EH (cell line): ENCODE measurements at regions not wholly inside any gene's neighbourhood (a gene's known extent, or its start where the extent isn't known, plus 50 kb on each side); places are given as distances from the start of the nearest gene placed in this dataset.
"Not testable (repeated sequence)": the region's sequence is repeated elsewhere in the genome, so short reads cannot be mapped to it uniquely, and the experiment has no call there.

ENCODE experiments used
- DNase-seq: peaks from one replicate; pipeline ENCODE4 v3.0.0-alpha.2; 2015; ENCODE audit warnings: low read depth

DNA sequence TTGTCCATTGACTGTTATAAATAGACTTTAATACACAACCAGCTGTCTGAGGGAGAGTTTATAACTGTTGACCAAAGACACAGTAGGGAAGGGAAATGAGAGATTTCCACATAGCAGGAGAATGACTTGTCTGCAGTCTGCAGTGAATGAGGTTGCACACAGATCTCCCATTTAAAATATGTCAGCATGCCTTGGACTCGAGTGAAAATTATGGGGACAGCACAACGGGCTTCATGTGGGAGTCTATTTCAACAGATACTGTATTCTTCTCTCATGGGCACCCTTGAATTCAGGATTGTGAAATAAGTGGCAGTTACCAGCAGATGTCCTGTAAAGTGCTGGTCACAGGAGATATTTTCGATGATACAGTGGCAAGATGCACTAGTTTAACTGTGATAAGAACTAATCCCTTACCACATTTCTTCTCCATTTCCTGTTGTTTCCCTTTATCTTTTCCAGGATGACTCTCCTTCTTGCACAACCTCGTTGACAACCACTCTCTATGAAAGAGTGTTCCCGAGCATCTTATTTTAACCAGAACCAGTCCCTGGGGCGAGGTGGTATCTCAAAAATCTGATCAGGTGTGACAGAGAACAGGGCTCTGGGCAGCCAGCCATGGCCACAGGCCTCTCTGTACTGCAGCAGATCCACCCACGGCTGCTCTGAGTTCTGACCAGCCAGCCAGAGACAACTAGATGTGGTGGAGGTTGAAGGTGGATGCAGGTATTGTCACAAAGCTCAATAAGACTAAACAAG lies 51.5 kb upstream of the MAP3K1 start:
- DNase-seq: peak; percentile 85

DNA sequence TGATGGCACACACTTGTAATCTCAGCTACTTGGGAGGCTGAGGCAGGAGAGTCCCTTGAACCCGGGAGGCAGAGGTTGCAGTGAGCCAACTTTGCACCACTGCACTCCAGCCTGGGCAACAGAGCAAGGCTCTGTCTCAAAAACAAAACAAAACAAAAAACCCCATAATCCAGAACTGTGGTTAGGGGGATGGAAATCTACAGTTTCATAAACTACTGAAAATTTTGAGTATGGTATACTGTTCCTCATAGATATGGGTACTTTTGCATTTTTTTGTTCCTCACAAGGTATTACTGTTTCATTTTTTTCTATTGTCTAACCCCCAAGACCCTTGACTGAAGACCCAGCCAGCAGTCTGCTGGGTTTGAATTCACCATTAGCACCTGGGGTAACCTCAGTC lies 52.2 kb upstream of the MAP3K1 start:
- no peak for DNase-seq

DNA sequence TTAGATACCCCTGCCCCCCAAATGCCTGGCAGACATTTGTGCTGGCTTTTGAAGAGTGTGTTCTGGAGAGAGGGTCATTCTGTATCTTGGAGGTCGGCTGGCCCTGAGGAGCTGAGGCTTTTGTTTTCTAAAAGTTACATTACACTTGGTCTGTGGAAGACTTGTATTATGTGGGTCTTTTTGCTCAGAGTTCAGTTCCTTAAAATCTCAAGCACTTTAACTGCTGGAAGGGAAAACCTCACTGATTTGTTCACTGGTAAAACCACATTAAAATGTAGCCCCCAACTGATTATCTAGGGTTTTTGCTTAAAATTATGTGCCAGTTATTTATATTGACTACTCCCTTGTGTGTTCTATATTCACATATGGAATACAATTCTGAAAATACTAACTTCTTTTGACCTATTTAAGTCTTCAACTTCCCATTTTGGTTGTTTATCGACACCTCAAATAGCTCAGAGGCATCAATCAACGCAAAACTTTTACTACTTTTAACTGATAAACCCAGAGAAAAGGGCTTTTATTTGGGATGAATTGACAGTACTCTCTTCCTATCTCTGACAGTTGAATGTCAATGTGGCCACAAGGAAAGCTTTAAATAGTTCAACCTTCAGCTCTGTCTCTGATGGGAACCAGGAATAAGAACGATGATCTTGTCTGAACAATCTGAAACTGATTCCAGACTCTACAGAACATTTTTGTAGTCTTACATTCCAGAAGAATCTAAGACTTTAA lies 54.0 kb upstream of the MAP3K1 start:
- DNase-seq: no peak

- DNase-seq: no peak
Measured at GRCh38 chr5:56760723-56761122, 54.6 kb upstream of the MAP3K1 start.

GRCh38 chr5:56759521-56760216 lies 55.7 kb upstream of the MAP3K1 start:
- no peak for DNase-seq

GRCh38 chr5:56757077-56757476 lies 58.3 kb upstream of the MAP3K1 start:
- peak; percentile 86 for DNase-seq

DNA sequence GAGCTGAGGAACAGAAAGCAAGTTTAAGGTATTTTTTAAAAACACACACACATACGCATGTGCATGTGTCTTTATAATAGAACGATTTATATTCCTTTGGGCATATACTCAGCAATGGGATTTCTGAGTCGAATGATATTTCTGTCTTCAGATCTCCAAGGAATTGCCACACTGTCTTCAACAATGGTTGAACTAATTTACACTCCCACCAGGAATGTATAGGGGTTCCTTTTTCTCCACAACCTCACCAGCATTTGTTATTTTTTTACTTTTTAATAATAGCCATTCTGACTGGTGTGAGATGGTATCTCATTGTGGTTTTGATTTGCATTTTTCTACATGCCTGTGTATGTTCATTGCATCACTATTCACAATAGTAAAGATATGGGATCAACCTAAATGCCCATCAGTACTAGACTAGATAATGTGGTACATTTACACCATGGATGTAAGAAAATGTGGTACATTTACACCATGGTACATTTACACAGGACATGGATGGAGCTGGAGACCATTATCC lies 60.3 kb upstream of the MAP3K1 start:
- DNase-seq: peak; percentile 58

GRCh38 chr5:56753588-56753987 lies 61.8 kb upstream of the MAP3K1 start:
- not testable (repeated sequence) for DNase-seq

DNA sequence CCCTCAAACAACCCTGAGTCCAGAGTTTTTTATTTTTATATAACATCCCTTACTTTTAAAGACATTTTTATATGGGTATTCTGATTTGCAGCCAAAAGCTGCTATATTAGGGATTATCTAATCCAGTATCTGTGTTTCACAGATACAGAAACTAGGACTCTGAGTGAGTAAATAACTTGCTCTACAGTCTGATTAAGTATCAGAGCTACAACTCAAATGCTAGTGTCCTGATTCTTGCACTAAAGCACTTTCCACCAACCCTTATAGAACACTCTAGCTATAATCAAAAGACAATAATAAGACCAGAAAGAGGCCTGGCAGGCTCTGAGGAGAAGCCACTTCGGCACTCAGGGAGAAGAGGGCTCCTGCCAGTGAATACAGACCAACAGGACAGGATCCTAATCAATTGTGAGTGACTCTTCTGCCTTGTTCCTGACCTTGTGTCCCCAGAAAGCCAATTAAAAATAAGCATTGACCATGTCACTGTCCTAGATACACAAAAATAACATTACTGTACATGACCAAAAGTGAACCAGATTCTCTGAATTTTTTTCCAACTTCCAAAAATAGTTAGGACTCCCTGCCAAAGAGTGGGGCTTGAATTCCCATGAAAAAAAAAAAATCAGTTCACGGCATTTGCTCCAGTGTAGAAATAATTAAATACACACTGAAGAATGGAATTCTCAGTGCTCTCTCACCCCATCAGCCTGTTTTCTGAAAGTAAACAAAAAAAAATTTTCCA lies 63.6 kb upstream of the MAP3K1 start:
- peak; percentile 93 for DNase-seq

DNA sequence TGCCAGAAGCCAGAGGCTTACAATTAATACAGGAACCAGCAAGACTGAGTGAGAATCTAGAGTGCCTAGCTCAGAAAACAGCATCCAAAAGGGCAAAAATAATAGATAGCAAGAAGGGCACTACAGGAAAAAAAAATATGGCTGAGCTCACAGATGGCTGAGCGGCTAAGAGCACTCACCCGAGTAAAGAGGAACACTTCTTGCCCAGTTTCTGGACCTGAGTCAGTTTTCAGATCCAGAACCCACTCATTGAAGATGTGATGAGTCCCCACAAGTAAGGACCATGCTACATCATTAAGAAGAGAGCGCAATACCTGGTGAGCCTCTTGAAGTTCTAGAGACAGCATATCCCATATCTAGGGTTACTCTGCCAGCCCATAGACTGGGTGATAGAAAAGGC lies 65.5 kb upstream of the MAP3K1 start:
- no peak for DNase-seq

GRCh38 chr5:56746553-56747339 lies 68.6 kb upstream of the MAP3K1 start:
- no peak for DNase-seq

GRCh38 chr5:56745864-56746263 lies 69.5 kb upstream of the MAP3K1 start:
- no peak for DNase-seq

DNA sequence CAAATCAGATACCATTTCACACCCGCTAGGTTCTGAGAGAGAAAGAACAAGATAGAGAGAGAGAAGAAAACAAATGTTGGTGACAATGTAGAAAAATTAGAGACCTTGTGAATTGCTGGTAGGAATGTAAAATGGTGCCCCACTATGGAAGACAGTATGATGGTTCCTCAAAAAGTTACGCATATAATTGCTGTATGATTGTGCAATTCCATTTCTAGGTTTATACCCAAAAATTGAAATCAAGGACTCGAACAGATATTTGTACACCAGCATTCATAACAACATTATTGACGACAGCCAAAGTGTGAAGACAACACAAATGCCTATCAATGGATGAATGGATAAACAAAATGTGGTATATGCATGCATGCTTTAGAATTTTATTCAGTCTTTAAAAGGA lies 74.5 kb upstream of the MAP3K1 start:
- no peak for DNase-seq

- no peak for DNase-seq
Measured at GRCh38 chr5:56739990-56740389, 75.4 kb upstream of the MAP3K1 start.

GRCh38 chr5:56737951-56738606 lies 77.3 kb upstream of the MAP3K1 start:
- no peak for DNase-seq

DNA sequence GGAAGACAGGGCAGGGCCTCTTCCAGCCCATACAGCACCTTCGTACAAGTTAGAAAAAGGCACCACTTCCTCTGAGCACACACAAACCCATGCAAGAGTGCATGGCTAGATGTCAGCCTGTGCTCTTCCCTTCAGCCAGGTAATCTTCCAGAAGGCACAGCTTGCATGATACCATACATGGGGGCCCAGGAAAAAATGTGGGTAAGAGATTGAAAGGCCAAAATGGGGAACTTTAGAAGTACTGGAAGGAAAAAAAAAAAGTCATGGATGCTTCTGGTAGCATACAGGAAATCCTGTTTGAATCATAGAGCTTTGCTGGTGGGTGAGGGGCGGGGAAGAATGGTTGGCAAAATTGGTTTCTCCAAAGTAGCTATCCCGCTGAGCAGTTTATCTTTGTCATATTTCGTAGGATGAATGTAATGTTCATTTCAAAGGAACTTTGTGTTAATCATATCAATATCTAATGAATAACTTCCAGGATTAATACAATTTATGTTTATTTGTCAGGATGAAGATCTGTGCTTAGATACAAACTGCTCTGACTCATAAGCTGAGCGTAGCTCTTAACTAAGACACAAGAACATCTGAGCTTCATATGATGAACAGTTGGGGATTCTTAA lies 78.2 kb upstream of the MAP3K1 start:
- DNase-seq: peak; percentile 75

DNA sequence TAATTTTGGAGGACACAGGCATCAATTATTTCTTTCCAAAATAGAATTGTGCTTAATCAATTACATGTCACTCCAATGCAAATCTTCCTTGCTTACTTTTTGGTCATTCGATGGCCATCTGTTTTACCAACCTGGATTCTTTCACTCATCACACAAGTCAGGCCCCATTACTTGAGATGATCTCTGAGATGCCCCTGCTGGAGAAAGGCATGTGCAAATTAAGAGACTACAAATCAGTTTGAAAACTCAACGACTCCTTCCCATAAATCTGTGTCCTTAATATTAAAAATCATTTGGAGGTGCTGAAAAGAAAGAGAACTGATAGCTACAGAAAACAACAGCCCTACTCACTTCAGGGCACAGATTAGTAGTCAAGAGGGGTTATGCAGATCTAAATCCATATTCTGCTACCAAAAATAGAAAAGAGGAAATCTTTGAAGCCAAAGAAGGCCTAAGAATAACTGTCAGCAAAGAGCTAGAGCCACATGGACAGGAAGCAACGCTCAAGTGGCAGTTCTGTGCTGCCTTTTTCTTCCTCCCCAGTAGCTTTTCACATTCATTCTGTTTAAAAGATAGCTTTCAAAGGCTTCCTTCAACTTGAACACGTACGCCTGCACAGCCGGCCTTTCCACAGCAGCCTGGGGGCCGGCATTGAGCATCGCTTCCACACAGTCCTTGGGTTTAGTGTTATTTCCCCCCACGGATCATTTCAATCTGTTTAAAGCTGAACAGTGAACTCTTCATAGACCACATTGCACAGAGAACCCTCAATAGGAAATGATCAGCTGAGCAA lies 79.3 kb upstream of the MAP3K1 start:
- DNase-seq: no peak

- DNase-seq: no peak
Measured at GRCh38 chr5:56734091-56734694, 81.2 kb upstream of the MAP3K1 start.

DNA sequence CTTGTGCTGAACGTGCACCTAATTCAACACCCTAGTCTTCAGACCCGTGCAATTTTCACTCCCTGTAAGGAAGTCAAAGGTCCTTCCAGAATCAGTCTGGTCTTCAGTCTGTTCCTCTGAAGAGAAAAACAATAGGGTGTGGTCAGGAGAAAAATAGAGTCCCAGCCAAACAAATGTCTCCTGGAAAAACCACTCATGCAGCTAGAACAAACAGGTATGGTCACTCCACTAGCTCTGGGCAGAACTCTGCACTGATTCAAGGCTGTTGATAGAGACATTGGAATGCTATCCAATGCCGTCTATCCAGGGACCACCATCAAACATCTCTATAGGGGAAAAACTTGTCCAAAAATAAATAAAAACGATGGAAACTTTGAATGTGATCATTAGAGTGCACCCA lies 81.8 kb upstream of the MAP3K1 start:
- DNase-seq: no peak
